Suppressor macrophage treated with lipopolysaccharide for 1 hour (primary cell): ENCODE measurements at regions not wholly inside any gene's neighbourhood (a gene's known extent, or its start where the extent isn't known, plus 50 kb on each side); places are given as distances from the start of the nearest gene placed in this dataset.
"Not testable (repeated sequence)": the region's sequence is repeated elsewhere in the genome, so short reads cannot be mapped to it uniquely, and the experiment has no call there.

ENCODE experiments used
- DNase-seq, 3 donors: peaks; one replicate each; pipeline ENCODE4 v3.0.0-alpha.2; 2020 to 2022

- DNase-seq: no peak
Observed at GRCh38 chr4:189850239-189850856, 90.3 kb upstream of the FRG1 start.

DNA sequence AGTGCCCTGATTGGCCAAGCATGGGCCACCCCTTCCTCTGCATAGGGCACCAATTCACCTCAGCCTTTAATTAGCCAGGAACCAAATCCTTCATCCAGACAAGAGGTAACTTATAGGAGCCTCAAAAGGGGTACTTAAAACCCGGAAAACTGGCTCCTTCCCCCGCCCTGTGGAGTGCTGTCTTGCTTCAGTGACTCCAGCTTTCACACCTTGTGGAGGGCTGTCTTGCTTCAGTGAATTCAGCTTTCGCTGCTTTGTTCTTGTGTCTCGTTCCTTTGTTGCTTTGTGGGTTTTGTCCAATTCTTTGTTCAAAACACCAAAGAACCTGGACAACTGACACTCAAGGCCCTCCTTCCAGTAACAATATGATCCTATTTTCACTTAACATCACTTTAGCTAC, 82.2 kb upstream of the FRG1 start:
- DNase-seq: no peak

DNA sequence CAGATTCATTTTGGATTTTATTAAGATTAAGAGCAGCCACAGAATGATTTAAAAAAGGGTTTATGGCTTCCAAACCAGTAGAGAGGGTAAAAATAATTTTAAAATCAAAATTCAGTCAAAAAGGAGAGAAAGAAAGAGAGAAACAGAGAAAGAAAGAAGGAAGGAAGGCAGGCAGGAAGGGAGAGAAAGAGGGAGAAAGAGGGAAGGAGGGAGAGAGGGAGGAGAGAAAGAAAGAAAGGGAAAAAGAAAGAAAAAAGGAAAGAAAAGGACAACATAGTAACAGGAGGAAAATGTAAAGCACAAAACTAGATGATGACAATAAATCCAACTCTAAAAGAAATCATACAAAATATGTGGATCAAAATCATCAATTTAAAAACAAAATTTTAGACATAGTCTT, 79.6 kb upstream of the FRG1 start:
- DNase-seq: no peak

GRCh38 chr4:189869236-189869635, 71.4 kb upstream of the FRG1 start:
- no peak for DNase-seq

- DNase-seq: no peak
Observed at GRCh38 chr4:189870511-189871234, 70.0 kb upstream of the FRG1 start.

GRCh38 chr4:189874591-189874990, 66.1 kb upstream of the FRG1 start:
- no peak for DNase-seq

DNA sequence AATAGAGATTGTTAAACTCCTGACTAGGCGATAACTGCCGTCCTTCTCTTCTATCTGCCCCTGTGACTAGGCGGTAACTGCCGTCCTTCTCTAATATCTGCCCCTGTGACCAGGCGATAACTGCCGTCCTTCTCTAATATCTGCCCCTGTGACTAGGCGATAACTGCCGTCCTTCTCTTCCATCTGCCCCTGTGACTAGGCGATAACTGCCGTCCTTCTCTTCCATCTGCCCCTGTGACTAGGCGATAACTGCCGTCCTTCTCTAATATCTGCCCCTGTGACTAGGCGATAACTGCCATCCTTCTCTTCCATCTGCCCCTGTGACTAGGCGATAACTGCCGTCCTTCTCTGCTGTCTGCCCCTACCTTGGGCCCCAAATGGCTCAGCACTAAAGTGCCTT, 59.5 kb upstream of the FRG1 start:
- not testable (repeated sequence) for DNase-seq

DNA sequence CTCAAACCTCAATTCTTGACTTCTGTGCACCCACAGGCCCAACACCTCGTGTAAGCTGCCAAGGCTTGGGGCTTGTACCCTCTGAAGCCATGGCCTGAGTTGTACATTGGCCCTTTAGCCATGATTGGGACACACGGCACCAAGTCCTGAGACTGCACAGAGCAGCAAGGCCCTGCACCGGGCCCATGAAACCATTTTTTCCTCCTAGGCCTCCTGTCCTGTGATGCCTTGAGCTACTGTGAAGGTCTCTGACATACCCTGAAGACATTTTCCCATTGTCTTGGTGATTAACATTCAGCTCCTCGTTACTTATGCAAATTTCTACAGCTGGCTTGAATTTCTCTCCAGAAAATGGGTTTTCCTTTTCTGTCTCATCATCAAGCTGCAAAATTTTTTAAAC, 52.3 kb upstream of the FRG1 start:
- DNase-seq: not testable (repeated sequence)
